HG02678 (cell line): ENCODE measurements at regions not wholly inside any gene's neighbourhood (a gene's known extent, or its start where the extent isn't known, plus 50 kb on each side); places are given as distances from the start of the nearest gene placed in this dataset.

Source experiments
- ATAC-seq: cut with Tn5 transposase; IDR thresholded peaks from one replicate; pipeline ENCODE4 v1.9.1; 2021; ENCODE audit warnings: mild to moderate bottlenecking, moderate library complexity; ENCODE audit not compliant: unreplicated experiment

- ATAC-seq, result no peak
Observed at GRCh38 chr7:125678771-125679170, 749.1 kb upstream of the POT1 start.

GRCh38 chr7:125675640-125676039 is 746.0 kb upstream of the POT1 start:
- no peak for ATAC-seq

GRCh38 chr7:125675169-125675568 is 745.5 kb upstream of the POT1 start:
- no peak for ATAC-seq

- ATAC-seq, result no peak
Observed at GRCh38 chr7:125670926-125671572, 741.4 kb upstream of the POT1 start.

GRCh38 chr7:125668321-125668993 is 738.8 kb upstream of the POT1 start:
- ATAC-seq, result no peak

GRCh38 chr7:125664625-125665024 is 735.0 kb upstream of the POT1 start:
- ATAC-seq, result no peak

- ATAC-seq, result no peak
Observed at GRCh38 chr7:125663961-125664360, 734.3 kb upstream of the POT1 start.

GRCh38 chr7:125661677-125662076 is 732.1 kb upstream of the POT1 start:
- ATAC-seq, result no peak

- ATAC-seq, result no peak
Observed at GRCh38 chr7:125661006-125661405, 731.4 kb upstream of the POT1 start.

GRCh38 chr7:125654076-125654475 is 724.5 kb upstream of the POT1 start:
- ATAC-seq, result no peak

- ATAC-seq, result no peak
Observed at GRCh38 chr7:125651823-125652528, 722.4 kb upstream of the POT1 start.

- ATAC-seq, result no peak
Observed at GRCh38 chr7:125648543-125648942, 718.9 kb upstream of the POT1 start.

- no peak for ATAC-seq
Observed at GRCh38 chr7:125645770-125646169, 716.1 kb upstream of the POT1 start.

GRCh38 chr7:125644109-125644508 is 714.5 kb upstream of the POT1 start:
- ATAC-seq, result no peak

GRCh38 chr7:125643302-125643701 is 713.7 kb upstream of the POT1 start:
- ATAC-seq, result no peak

GRCh38 chr7:125641884-125642283 is 712.3 kb upstream of the POT1 start:
- no peak for ATAC-seq

GRCh38 chr7:125636320-125636962 is 706.8 kb upstream of the POT1 start:
- ATAC-seq, result no peak

GRCh38 chr7:125618516-125618915 is 688.9 kb upstream of the POT1 start:
- ATAC-seq, result no peak

GRCh38 chr7:125611582-125611981 is 682.0 kb upstream of the POT1 start:
- no peak for ATAC-seq

GRCh38 chr7:125606671-125607070 is 677.0 kb upstream of the POT1 start:
- ATAC-seq, result no peak

GRCh38 chr7:125605241-125605640 is 675.6 kb upstream of the POT1 start:
- ATAC-seq, result no peak

- no peak for ATAC-seq
Observed at GRCh38 chr7:125602441-125602840, 672.8 kb upstream of the POT1 start.
